Keratinocyte (primary cell): ENCODE measurements at regions not wholly inside any gene's neighbourhood (a gene's known extent, or its start where the extent isn't known, plus 50 kb on each side); places are given as distances from the start of the nearest gene placed in this dataset.

Experiments used
- DNase-seq: peaks from one replicate; pipeline ENCODE4 v3.0.0-alpha.2; 2011; ENCODE audit warnings: low read depth, missing footprints, low spot score
- FAIRE-seq: peaks from 2 replicates; lab custom pipeline; 2011; peaks lifted over from hg19 to GRCh38; lab: Jason Lieb, UNC
- H2AFZ ChIP-seq: 2 replicates; pipeline ENCODE4 v1.6.0; 2012; ENCODE audit warnings: low read length, control low read depth, inconsistent platforms; ENCODE audit not compliant: control insufficient read depth
- H3K27ac ChIP-seq: 2 replicates; pipeline ENCODE4 v1.5.1; 2011; ENCODE audit warnings: low read length; ENCODE audit not compliant: control insufficient read depth, insufficient read depth
- H3K27me3 ChIP-seq: 3 replicates; pipeline ENCODE4 v1.6.0; 2011; ENCODE audit warnings: low read length; ENCODE audit not compliant: control insufficient read depth, insufficient read depth; ENCODE audit errors: extremely low read depth
- H3K36me3 ChIP-seq, 2 experiments: 2 replicates in 1 of 2; 3 replicates in 1 of 2; pipeline ENCODE4 v1.5.1; 2011; ENCODE audit warnings: low read length in 2 of 2, mild to moderate bottlenecking in 1 of 2; ENCODE audit not compliant: control insufficient read depth in 2 of 2, insufficient read depth in 2 of 2; ENCODE audit errors: extremely low read depth in 1 of 2
- H3K4me1 ChIP-seq: 3 replicates; pipeline ENCODE4 v1.5.1; 2011; ENCODE audit warnings: low read length; ENCODE audit not compliant: control insufficient read depth, insufficient read depth; ENCODE audit errors: extremely low read depth
- H3K4me2 ChIP-seq: 3 replicates; pipeline ENCODE4 v1.6.0; 2011; ENCODE audit warnings: low read depth, low read length; ENCODE audit not compliant: control insufficient read depth, insufficient read depth; ENCODE audit errors: extremely low read depth
- H3K4me3 ChIP-seq, 3 experiments: fragments of 200-600 bp in 1 of 3; sonication (generic) in 1 of 3; 2 replicates in 2 of 3; 3 replicates in 1 of 3; pipeline ENCODE4 v1.5.1; 2011 to 2016; ENCODE audit warnings: low read length in 3 of 3, mild to moderate bottlenecking in 3 of 3, control low read depth in 2 of 3, inconsistent platforms in 1 of 3, low read depth in 1 of 3, mixed read lengths in 1 of 3, mixed run types in 1 of 3, moderate library complexity in 1 of 3; ENCODE audit not compliant: control insufficient read depth in 2 of 3, insufficient read depth in 2 of 3; ENCODE audit errors: extremely low read depth in 1 of 3
- H3K79me2 ChIP-seq: 2 replicates; pipeline ENCODE4 v1.6.0; 2012; ENCODE audit warnings: low read length; ENCODE audit not compliant: control insufficient read depth, insufficient read depth
- H3K9ac ChIP-seq: 3 replicates; pipeline ENCODE4 v1.6.0; 2011; ENCODE audit warnings: low read length; ENCODE audit not compliant: control insufficient read depth, insufficient read depth; ENCODE audit errors: extremely low read depth
- H3K9me1 ChIP-seq: 3 replicates; pipeline ENCODE4 v1.6.0; 2011; ENCODE audit warnings: low read length; ENCODE audit not compliant: control insufficient read depth, insufficient read depth; ENCODE audit errors: extremely low read depth
- H3K9me3 ChIP-seq: 2 replicates; pipeline ENCODE4 v1.5.1; 2012; ENCODE audit warnings: low read depth, low read length; ENCODE audit not compliant: control insufficient read depth
- H4K20me1 ChIP-seq: 3 replicates; pipeline ENCODE4 v1.6.0; 2011; ENCODE audit warnings: low read length; ENCODE audit not compliant: control insufficient read depth, insufficient read depth; ENCODE audit errors: extremely low read depth
- EZH2 ChIP-seq: IDR thresholded peaks from one replicate; pipeline ENCODE4 v1.6.1; 2012; ENCODE audit warnings: inconsistent platforms, mild to moderate bottlenecking, low read length, moderate library complexity
- dilution Hi-C: fragments of 300-500 bp; cut with MboI; formaldehyde crosslinking; loops from one replicate; pipeline ENCODE4 v1.7.0; 2020; ENCODE audit warnings: low sequenced_read_pairs; ENCODE audit not compliant: extremely low pct_ligation_motif_present
- small RNA-seq, 3 experiments: library from RNA; depleted of rRNA; stranded (forward); fragments of <200 nt; gene quantifications; one replicate each; pipeline ENCODE3, GENCODE V24; 2012; ENCODE audit warnings: low read depth in 3 of 3, low replicate concordance in 1 of 3; ENCODE audit not compliant: insufficient read length in 3 of 3
- TF ChIP-seq, protein P1 (sequence below), 3 experiments: IDR thresholded peaks in 1 of 3; conservative IDR thresholded peaks in 1 of 3; optimal IDR thresholded peaks in 1 of 3; 2 replicates in 2 of 3; 3 replicates in 1 of 3; pipeline versions ENCODE3 to v1.5.1; 2011; ENCODE audit warnings: low read length in 3 of 3, mild to moderate bottlenecking in 3 of 3, moderate library complexity in 2 of 3, control low read depth in 1 of 3, inconsistent platforms in 1 of 3; ENCODE audit not compliant: insufficient read depth in 2 of 3; ENCODE audit errors: extremely low read depth in 1 of 3

DNA sequence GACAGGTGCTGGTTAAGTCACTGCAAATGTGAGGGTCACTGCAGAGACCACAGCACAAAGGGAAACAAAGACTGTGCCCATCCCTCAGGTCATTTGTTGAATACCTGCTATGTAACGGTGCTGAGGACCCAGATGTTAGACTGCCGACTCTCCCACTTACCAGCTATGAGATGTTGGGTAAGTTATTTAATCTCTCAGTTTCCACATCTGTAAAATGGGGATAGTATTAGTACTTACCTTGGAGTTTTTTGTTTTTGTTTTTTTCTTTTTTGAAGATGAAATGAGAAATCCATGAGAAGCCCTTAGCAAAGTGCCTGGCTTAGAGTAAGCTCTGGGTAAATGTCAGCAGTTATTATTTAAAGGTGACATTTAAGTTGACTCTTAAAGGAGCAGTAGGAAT, 50.5 kb upstream of the PMFBP1 start:
- Histone ChIP-seq H3K9me3 (no peaks in the 10 kb centered on the region), H3K4me2 (no peak overlapping the region), H4K20me1 (no peaks in the 10 kb centered on the region), H2AFZ (no peak overlapping the region), H3K79me2 (no peaks in the 10 kb centered on the region), H3K36me3 (no peaks in the 10 kb centered on the region), H3K9me1 (no peaks in the 10 kb centered on the region), H3K4me3 (no peak overlapping the region), H3K4me1 (no peaks in the 10 kb centered on the region), H3K27me3 (no peaks in the 10 kb centered on the region), H3K27ac (no peak overlapping the region), H3K9ac (no peak overlapping the region)
- dilution Hi-C loops, result no loop called here
- DNase-seq (no peak), FAIRE-seq (no peak)
- TF ChIP-seq, protein P1, sequence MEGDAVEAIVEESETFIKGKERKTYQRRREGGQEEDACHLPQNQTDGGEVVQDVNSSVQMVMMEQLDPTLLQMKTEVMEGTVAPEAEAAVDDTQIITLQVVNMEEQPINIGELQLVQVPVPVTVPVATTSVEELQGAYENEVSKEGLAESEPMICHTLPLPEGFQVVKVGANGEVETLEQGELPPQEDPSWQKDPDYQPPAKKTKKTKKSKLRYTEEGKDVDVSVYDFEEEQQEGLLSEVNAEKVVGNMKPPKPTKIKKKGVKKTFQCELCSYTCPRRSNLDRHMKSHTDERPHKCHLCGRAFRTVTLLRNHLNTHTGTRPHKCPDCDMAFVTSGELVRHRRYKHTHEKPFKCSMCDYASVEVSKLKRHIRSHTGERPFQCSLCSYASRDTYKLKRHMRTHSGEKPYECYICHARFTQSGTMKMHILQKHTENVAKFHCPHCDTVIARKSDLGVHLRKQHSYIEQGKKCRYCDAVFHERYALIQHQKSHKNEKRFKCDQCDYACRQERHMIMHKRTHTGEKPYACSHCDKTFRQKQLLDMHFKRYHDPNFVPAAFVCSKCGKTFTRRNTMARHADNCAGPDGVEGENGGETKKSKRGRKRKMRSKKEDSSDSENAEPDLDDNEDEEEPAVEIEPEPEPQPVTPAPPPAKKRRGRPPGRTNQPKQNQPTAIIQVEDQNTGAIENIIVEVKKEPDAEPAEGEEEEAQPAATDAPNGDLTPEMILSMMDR (optimal IDR thresholded peaks at IDR 0.05 in 1 of 3, IDR thresholded peaks at IDR 0.05 in 1 of 3, conservative IDR thresholded peaks at IDR 0.05 in 1 of 3; ENCODE audit: extremely low read depth in 1 of 3, insufficient read depth in 2 of 3, low read length in 3 of 3), result no peak
- TF ChIP-seq EZH2, result no peak

Small RNA genes in the stretch of these regions (small RNA-seq; reads per million reads assigned to genes)
- 0 reads per million in 3 experiments for gene RF00026
- gene RNU7-90P, result 0 reads per million in 3 experiments
